HFFc6 (cell line): ENCODE measurements at regions not wholly inside any gene's neighbourhood (a gene's known extent, or its start where the extent isn't known, plus 50 kb on each side); places are given as distances from the start of the nearest gene placed in this dataset.
A peak's percentile ranks its signal among the peaks of the same experiment; 100 is the strongest.

Experiments used
- DNase-seq: peaks from one replicate; pipeline ENCODE4 v3.0.0-alpha.2; 2018
- H3K27ac Mint-ChIP-seq: 2 replicates; pipeline ENCODE4 v1.8.0; 2020; ENCODE audit warnings: mild to moderate bottlenecking, mixed read lengths
- H3K27me3 Mint-ChIP-seq: 2 replicates; pipeline ENCODE4 v1.8.0; 2021; ENCODE audit warnings: mild to moderate bottlenecking, moderate library complexity, mixed read lengths; ENCODE audit not compliant: insufficient read depth
- H3K36me3 Mint-ChIP-seq: 2 replicates; pipeline ENCODE4 v1.8.0; 2021; ENCODE audit warnings: low read depth, mixed read lengths
- H3K4me1 Mint-ChIP-seq: 2 replicates; pipeline ENCODE4 v1.8.0; 2020; ENCODE audit warnings: low read depth, mixed read lengths
- H3K4me3 Mint-ChIP-seq: 2 replicates; pipeline ENCODE4 v1.8.0; 2020; ENCODE audit warnings: mild to moderate bottlenecking, moderate library complexity, mixed read lengths
- H3K9me3 Mint-ChIP-seq: 2 replicates; pipeline ENCODE4 v1.8.0; 2020; ENCODE audit warnings: mild to moderate bottlenecking, mixed read lengths
- TF ChIP-seq, protein P1 (sequence below): fragments of 200-600 bp; sonication (generic); IDR thresholded peaks from 2 replicates; pipeline ENCODE4 v1.5.0; 2021; ENCODE audit warnings: antibody characterized with exemption, mild to moderate bottlenecking

DNA sequence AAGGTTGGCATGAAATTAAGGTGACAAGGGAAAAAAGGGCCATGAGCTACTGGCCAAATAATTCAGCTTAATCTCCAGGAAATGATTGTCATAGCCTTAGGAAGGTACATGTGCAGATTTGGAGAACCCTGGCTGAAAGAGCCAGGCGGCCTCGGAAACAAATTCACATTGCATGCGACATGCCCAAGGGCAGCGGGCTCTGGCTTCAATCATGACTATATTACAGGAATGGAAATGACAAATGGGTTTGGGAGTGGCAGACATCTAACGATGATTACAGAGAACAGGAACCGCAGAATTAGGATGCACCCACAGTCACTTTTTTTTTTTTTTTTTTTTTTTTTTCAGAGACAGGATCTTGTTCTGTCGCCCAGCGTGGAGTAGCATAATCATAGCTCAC lies 112.4 kb upstream of the SALL4 start:
- Mint-ChIP-seq H3K4me1 (peaks cover 33% of the 10 kb centered on the region), H3K27ac (no peak overlapping the region), H3K9me3 (no peaks in the 10 kb centered on the region), H3K4me3 (no peak overlapping the region), H3K36me3 (no peaks in the 10 kb centered on the region), H3K27me3 (peaks cover 3% of the 10 kb centered on the region)
- no peak for DNase-seq
- TF ChIP-seq, protein P1, sequence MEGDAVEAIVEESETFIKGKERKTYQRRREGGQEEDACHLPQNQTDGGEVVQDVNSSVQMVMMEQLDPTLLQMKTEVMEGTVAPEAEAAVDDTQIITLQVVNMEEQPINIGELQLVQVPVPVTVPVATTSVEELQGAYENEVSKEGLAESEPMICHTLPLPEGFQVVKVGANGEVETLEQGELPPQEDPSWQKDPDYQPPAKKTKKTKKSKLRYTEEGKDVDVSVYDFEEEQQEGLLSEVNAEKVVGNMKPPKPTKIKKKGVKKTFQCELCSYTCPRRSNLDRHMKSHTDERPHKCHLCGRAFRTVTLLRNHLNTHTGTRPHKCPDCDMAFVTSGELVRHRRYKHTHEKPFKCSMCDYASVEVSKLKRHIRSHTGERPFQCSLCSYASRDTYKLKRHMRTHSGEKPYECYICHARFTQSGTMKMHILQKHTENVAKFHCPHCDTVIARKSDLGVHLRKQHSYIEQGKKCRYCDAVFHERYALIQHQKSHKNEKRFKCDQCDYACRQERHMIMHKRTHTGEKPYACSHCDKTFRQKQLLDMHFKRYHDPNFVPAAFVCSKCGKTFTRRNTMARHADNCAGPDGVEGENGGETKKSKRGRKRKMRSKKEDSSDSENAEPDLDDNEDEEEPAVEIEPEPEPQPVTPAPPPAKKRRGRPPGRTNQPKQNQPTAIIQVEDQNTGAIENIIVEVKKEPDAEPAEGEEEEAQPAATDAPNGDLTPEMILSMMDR: no peak

DNA sequence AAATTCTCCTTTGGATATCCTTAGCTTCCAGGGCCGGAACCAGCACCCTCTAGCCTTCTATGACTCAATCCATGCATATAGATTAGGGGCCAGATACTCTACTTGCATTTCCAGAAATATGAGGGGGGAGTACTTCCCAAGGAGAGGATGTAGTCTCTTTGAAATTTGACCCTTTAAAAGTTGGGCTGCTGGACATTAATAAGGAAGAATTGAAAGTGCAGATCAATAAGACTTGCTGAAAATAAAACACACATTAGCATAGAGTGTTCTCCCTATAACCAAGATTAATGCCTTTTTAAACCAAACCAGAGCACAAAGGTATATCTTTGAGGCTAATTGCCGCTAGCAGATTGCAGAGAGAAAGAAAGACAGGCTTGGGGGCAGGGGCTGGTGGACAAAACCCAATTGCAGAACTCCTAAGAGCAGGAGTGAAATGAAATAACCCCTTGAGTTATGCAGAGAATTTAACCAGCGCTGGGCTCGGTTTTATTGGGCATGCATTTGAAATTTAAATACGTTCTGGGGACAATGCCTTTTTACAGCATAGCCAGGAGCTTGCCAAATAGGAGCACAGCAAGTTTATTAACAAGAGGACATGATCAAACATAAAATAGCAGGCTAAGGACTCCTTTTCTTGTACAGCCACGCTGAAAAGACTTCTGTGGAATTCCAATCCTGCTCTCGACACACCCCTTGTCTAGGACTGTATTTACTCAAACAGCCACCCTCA lies 108.2 kb upstream of the SALL4 start:
- Mint-ChIP-seq H3K4me1 (peaks cover 24% of the 10 kb centered on the region), H3K9me3 (no peaks in the 10 kb centered on the region), H3K4me3 (peak overlapping the region; percentile 44), H3K27me3 (peaks cover 6% of the 10 kb centered on the region), H3K36me3 (no peaks in the 10 kb centered on the region), H3K27ac (0 out of 2 replicates have a peak overlapping the region, but pooled peaks have one; percentile 3)
- TF ChIP-seq, protein P1: no peak
- peak; percentile 50 for DNase-seq

DNA sequence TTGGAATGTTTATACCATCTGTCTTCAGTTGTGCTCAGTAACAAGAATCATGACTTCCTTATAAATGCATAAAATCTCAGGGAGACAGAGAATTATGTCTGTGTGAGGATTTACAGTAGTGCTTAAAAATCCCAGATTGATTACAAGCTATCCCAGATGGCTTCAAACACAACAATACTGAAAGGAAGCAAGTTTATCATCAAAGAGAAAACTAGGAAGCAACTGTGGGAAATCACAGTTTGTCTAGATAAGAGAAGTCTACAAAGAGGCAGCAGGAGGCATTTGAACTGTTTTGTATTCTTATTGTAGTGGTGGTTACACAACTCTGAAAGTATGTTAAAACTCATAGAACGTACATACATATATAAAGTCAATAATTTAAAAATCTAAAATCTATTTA lies 104.4 kb upstream of the SALL4 start:
- TF ChIP-seq, protein P1: no peak
- Mint-ChIP-seq H3K36me3 (no peaks in the 10 kb centered on the region), H3K27ac (no peak overlapping the region), H3K9me3 (no peaks in the 10 kb centered on the region), H3K27me3 (peaks cover 2% of the 10 kb centered on the region), H3K4me1 (peaks cover 23% of the 10 kb centered on the region), H3K4me3 (no peak overlapping the region)
- DNase-seq: no peak

DNA sequence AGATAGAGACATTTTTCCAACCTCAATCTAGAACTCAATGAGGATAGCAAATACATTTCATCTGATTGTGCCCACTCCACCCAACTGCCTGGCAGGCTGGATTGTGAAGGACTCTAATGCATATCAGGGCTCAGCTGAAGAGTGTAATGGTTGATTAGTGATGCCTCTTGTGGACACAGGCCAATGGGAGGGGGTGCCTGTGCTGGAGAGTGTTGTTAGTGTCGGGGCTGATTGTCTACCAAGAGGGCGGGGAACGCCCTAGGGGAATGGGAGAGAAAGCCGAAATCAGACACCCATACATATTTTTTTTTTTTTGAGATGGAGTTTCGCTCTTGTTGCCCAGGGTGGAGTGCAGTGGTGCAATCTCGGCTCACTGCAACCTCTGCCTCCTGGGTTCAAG lies 103.7 kb upstream of the SALL4 start:
- DNase-seq: no peak
- TF ChIP-seq, protein P1: no peak
- no peaks in the 10 kb centered on the region for H3K36me3 Mint-ChIP-seq
- H3K27ac Mint-ChIP-seq: no peak overlapping the region
- H3K27me3 Mint-ChIP-seq: peaks cover 2% of the 10 kb centered on the region
- H3K4me3 Mint-ChIP-seq: no peak overlapping the region
- peaks cover 17% of the 10 kb centered on the region for H3K4me1 Mint-ChIP-seq
- no peaks in the 10 kb centered on the region for H3K9me3 Mint-ChIP-seq

DNA sequence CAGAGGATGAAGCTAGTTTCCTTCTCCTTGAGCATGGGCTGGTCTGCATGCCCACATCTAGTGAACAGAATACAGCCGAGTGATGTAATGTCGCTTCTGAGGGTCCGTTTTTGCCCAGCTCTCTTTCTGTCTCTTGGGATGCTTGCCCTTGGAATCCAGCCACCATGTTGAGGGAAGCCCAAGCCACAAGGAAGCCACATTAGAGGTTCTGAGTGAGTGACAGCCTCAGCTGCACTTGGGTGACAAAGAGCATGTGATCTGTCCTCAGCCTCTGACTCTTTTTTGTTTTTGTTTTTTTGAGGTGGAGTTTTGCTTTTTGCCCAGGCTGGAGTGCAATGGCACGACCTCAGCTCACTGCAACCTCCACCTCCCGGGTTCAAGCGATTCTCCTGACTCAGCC lies 100.6 kb upstream of the SALL4 start:
- Mint-ChIP-seq H3K9me3 (no peaks in the 10 kb centered on the region), H3K27ac (no peak overlapping the region), H3K36me3 (no peaks in the 10 kb centered on the region), H3K27me3 (peaks cover 2% of the 10 kb centered on the region), H3K4me3 (no peak overlapping the region), H3K4me1 (peaks cover 8% of the 10 kb centered on the region)
- TF ChIP-seq, protein P1: no peak
- no peak for DNase-seq
